GM12878 (cell line): ENCODE measurements at regions not wholly inside any gene's neighbourhood (a gene's known extent, or its start where the extent isn't known, plus 50 kb on each side); places are given as distances from the start of the nearest gene placed in this dataset.

Experiments used
- ATAC-seq: fragments of 200-7000 bp; cut with Tn5 transposase; 3 replicates; pipeline ENCODE4 v1.9.1; 2020; ENCODE audit warnings: mild to moderate bottlenecking, moderate library complexity
- BruUV-seq: library from RNA; stranded (reverse); fragments of 400-500 nt; replicated peaks from 2 replicates; lab custom pipeline; 2021; lab: Mats Ljungman, UMichigan
- CTCF ChIA-PET: fragments of 300-600 bp; sonication (Branson Sonifier 250); formaldehyde crosslinking; extraction: SDS; loops from one replicate; lab custom pipeline; 2021; ENCODE audit warnings: inconsistent platforms; lab: Yijun Ruan, JAX
- POLR2A ChIA-PET: fragments of 350-600 bp; formaldehyde crosslinking; extraction: SDS; loops from one replicate; lab custom pipeline; 2021; ENCODE audit warnings: inconsistent platforms; lab: Charles Lee
- RAD21 ChIA-PET: fragments of 300-600 bp; sonication (Branson Sonifier 250); formaldehyde crosslinking; loops from one replicate; lab custom pipeline; 2023; ENCODE audit warnings: antibody characterized with exemption; ENCODE audit not compliant: unreplicated experiment; lab: Charles Lee
- SMC1A ChIA-PET: fragments of 300-600 bp; sonication (Branson Sonifier 250); formaldehyde crosslinking; loops from one replicate; lab custom pipeline; 2023; ENCODE audit not compliant: unreplicated experiment, uncharacterized antibody; lab: Charles Lee
- DNase-seq: peaks from one replicate; pipeline ENCODE4 v3.0.0-alpha.2; 2011; ENCODE audit warnings: low read depth, low spot score
- FAIRE-seq: peaks from 3 replicates; lab custom pipeline; 2011; peaks lifted over from hg19 to GRCh38; lab: Jason Lieb, UNC
- H2AFZ ChIP-seq: 2 replicates; pipeline ENCODE4 v1.6.0; 2011; ENCODE audit warnings: low read depth, low read length, control low read depth; ENCODE audit not compliant: control insufficient read depth
- H3K27ac ChIP-seq: 2 replicates; pipeline ENCODE4 v1.5.1; 2011; ENCODE audit warnings: control low read depth; ENCODE audit not compliant: control insufficient read depth, insufficient read depth
- H3K27me3 ChIP-seq, 2 experiments: replicated peaks in 1 of 2; 2 replicates each; pipeline versions ENCODE4 v1.6.0 to v1.6.1; 2011; ENCODE audit warnings: low read length in 1 of 2; ENCODE audit not compliant: control insufficient read depth in 2 of 2, insufficient read depth in 2 of 2
- H3K36me3 ChIP-seq, 2 experiments: 2 replicates each; pipeline ENCODE4 v1.5.1; 2011; ENCODE audit warnings: low read length in 1 of 2; ENCODE audit not compliant: control insufficient read depth in 2 of 2, insufficient read depth in 2 of 2
- H3K4me1 ChIP-seq: 2 replicates; pipeline ENCODE4 v1.6.1; 2011; ENCODE audit warnings: mild to moderate bottlenecking, low read length, moderate library complexity, mixed read lengths; ENCODE audit not compliant: control insufficient read depth, insufficient read depth
- H3K4me2 ChIP-seq: 2 replicates; pipeline ENCODE4 v1.6.0; 2011; ENCODE audit warnings: control low read depth; ENCODE audit not compliant: control insufficient read depth, insufficient read depth
- H3K4me3 ChIP-seq: fragments of 200-600 bp; sonication (generic); 2 replicates; pipeline ENCODE4 v1.5.1; 2016
- H3K79me2 ChIP-seq: 2 replicates; pipeline ENCODE4 v1.6.0; 2011; ENCODE audit warnings: low read length; ENCODE audit not compliant: control insufficient read depth, insufficient read depth
- H3K9ac ChIP-seq: 2 replicates; pipeline ENCODE4 v1.8.0; 2011; ENCODE audit warnings: low read length, control low read depth, mixed read lengths; ENCODE audit not compliant: control insufficient read depth, insufficient read depth
- H3K9me3 ChIP-seq: replicated peaks from 3 replicates; pipeline ENCODE4 v1.5.1; 2011; ENCODE audit warnings: mild to moderate bottlenecking, low read length; ENCODE audit not compliant: control insufficient read depth, insufficient read depth
- H4K20me1 ChIP-seq: 2 replicates; pipeline ENCODE4 v1.6.0; 2011; ENCODE audit not compliant: control insufficient read depth, insufficient read depth
- BHLHE40 ChIP-seq, 2 experiments: fragments of 450-650 bp in 1 of 2; IDR thresholded peaks; 2 replicates each; pipeline ENCODE4 v1.6.1; 2011 to 2017; ENCODE audit warnings: low read depth in 2 of 2, borderline replicate concordance in 1 of 2, improper control_type of control experiment in 1 of 2, low read length in 1 of 2, mild to moderate bottlenecking in 1 of 2
- BRCA1 ChIP-seq: IDR thresholded peaks from 2 replicates; pipeline ENCODE4 v1.6.1; 2011; ENCODE audit warnings: low read depth, low read length, improper control_type of control experiment
- EED ChIP-seq: sonication (generic); IDR thresholded peaks from 2 replicates; pipeline ENCODE4 v1.6.1; 2016; ENCODE audit warnings: antibody characterized with exemption, low read depth
- HCFC1 ChIP-seq: fragments of 150-350 bp; IDR thresholded peaks from 2 replicates; pipeline ENCODE4 v1.6.1; 2014; ENCODE audit warnings: low read length
- HDAC6 ChIP-seq: fragments of 200-600 bp; sonication (generic); IDR thresholded peaks from one replicate; pipeline ENCODE4 v1.8.0; 2017; ENCODE audit warnings: antibody characterized with exemption; ENCODE audit not compliant: unreplicated experiment
- MXI1 ChIP-seq: fragments of 150-350 bp; IDR thresholded peaks from 2 replicates; pipeline ENCODE4 v1.6.1; 2011; ENCODE audit warnings: low read depth, mild to moderate bottlenecking, inconsistent platforms, low read length, improper control_type of control experiment
- MYB ChIP-seq: fragments of 150-350 bp; IDR thresholded peaks from 2 replicates; pipeline ENCODE4 v1.6.1; 2014; ENCODE audit warnings: mild to moderate bottlenecking, low read depth, low read length, borderline replicate concordance
- NFXL1 ChIP-seq: fragments of 450-650 bp; IDR thresholded peaks from 2 replicates; pipeline ENCODE4 v1.6.1; 2017; ENCODE audit warnings: antibody characterized with exemption, mild to moderate bottlenecking, borderline replicate concordance
- NFYB ChIP-seq: IDR thresholded peaks from 2 replicates; pipeline ENCODE4 v1.6.1; 2011; ENCODE audit warnings: low read depth, mild to moderate bottlenecking, low read length, improper control_type of control experiment, moderate library complexity; ENCODE audit not compliant: insufficient read depth
- NR2C2 ChIP-seq: IDR thresholded peaks from 2 replicates; pipeline ENCODE4 v1.6.1; 2011; ENCODE audit warnings: borderline replicate concordance, low read depth; ENCODE audit not compliant: control insufficient read depth, insufficient read length
- NRF1 ChIP-seq: conservative IDR thresholded peaks from 2 replicates; pipeline ENCODE4 v1.6.1; 2011; ENCODE audit warnings: mild to moderate bottlenecking, low read depth, low read length, improper control_type of control experiment
- PBX3 ChIP-seq: IDR thresholded peaks from 2 replicates; pipeline ENCODE4 v1.6.1; 2011; ENCODE audit warnings: mild to moderate bottlenecking, low read depth, low read length, moderate library complexity; ENCODE audit not compliant: insufficient replicate concordance
- RAD51 ChIP-seq: fragments of 450-650 bp; IDR thresholded peaks from 2 replicates; pipeline ENCODE4 v1.6.1; 2016; ENCODE audit warnings: moderate library complexity, mild to moderate bottlenecking, inconsistent platforms
- RUNX3 ChIP-seq: IDR thresholded peaks from 2 replicates; pipeline ENCODE4 v1.6.1; 2012; ENCODE audit warnings: low read length, inconsistent platforms
- SREBF2 ChIP-seq: IDR thresholded peaks from 2 replicates; pipeline ENCODE4 v1.6.1; 2012; ENCODE audit warnings: mild to moderate bottlenecking, low read length
- TAF1 ChIP-seq: IDR thresholded peaks from 2 replicates; pipeline ENCODE4 v1.6.1; 2011; ENCODE audit warnings: mild to moderate bottlenecking, low read depth, low read length, borderline replicate concordance
- TCF12 ChIP-seq: IDR thresholded peaks from 2 replicates; pipeline ENCODE4 v1.6.1; 2011; ENCODE audit warnings: low read depth, mild to moderate bottlenecking, low read length
- TCF7 ChIP-seq: IDR thresholded peaks from 2 replicates; pipeline ENCODE4 v1.6.1; 2014; ENCODE audit warnings: antibody characterized with exemption, borderline replicate concordance
- ZNF24 ChIP-seq: fragments of 450-650 bp; IDR thresholded peaks from 2 replicates; pipeline ENCODE4 v1.6.1; 2017; ENCODE audit warnings: antibody characterized with exemption, mild to moderate bottlenecking
- WGBS: methylation state at CpG from one replicate; pipeline ENCODE4 v1.1.6; 2016; ENCODE audit warnings: low lambda C conversion rate; ENCODE audit not compliant: insufficient replicate concordance, insufficient coverage; ENCODE audit errors: missing lambda C conversion rate; 5-methylcytosine and 5-hydroxymethylcytosine counted together
- in situ Hi-C: fragments of 300-500 bp; cut with MboI; formaldehyde crosslinking; loops from 9 replicates; pipeline ENCODE4 v1.14.3; 2018; ENCODE audit warnings: mixed read lengths
- intact Hi-C: fragments of 100-400 bp; cut with micrococcal nuclease; formaldehyde crosslinking; loops from one replicate; pipeline ENCODE4 v1.14.2; 2022; ENCODE audit not compliant: unreplicated experiment
- TF ChIP-seq, protein P1 (sequence below): IDR thresholded peaks from 2 replicates; pipeline ENCODE4 v1.6.1; 2012; ENCODE audit warnings: improper control_type of control experiment, low read depth, low read length; ENCODE audit not compliant: insufficient replicate concordance

GRCh38 chr5:89034588-89034987 is 151.6 kb upstream of the MEF2C start:
- Histone ChIP-seq H4K20me1 (no peaks in the 10 kb centered on the region), H3K27me3 (no peaks in the 10 kb centered on the region), H3K4me1 (no peaks in the 10 kb centered on the region), H3K4me2 (no peak overlapping the region), H3K9me3 (no peaks in the 10 kb centered on the region), H3K36me3 (no peaks in the 10 kb centered on the region), H3K9ac (no peak overlapping the region), H3K4me3 (no peak overlapping the region), H2AFZ (no peak overlapping the region), H3K79me2 (no peaks in the 10 kb centered on the region), H3K27ac (no peak overlapping the region)
- CTCF ChIA-PET, result no interaction called here
- SMC1A ChIA-PET, result interaction anchor here (1.3 kb wide), 1 partner anchor 16 kb away, joined by 3 read pairs; no protein-coding TSS in a partner anchor
- POLR2A ChIA-PET, result no interaction called here
- WGBS, result 52% methylated on average over 2 of the region's 2 CpGs
- in situ Hi-C loops (no loop called here), intact Hi-C loops (no loop called here)
- DNase-seq (no peak), FAIRE-seq (no peak), ATAC-seq (peak; percentile 87)
- no TSS peak for BruUV-seq
- RAD21 ChIA-PET, result no interaction called here
- TF ChIP-seq NR2C2, result no peak
- TF ChIP-seq HCFC1, result no peak
- TF ChIP-seq HDAC6, result no peak
- TF ChIP-seq NFYB, result no peak
- no peak for TF ChIP-seq SREBF2
- no peak for TF ChIP-seq ZNF24
- TF ChIP-seq, protein P1, sequence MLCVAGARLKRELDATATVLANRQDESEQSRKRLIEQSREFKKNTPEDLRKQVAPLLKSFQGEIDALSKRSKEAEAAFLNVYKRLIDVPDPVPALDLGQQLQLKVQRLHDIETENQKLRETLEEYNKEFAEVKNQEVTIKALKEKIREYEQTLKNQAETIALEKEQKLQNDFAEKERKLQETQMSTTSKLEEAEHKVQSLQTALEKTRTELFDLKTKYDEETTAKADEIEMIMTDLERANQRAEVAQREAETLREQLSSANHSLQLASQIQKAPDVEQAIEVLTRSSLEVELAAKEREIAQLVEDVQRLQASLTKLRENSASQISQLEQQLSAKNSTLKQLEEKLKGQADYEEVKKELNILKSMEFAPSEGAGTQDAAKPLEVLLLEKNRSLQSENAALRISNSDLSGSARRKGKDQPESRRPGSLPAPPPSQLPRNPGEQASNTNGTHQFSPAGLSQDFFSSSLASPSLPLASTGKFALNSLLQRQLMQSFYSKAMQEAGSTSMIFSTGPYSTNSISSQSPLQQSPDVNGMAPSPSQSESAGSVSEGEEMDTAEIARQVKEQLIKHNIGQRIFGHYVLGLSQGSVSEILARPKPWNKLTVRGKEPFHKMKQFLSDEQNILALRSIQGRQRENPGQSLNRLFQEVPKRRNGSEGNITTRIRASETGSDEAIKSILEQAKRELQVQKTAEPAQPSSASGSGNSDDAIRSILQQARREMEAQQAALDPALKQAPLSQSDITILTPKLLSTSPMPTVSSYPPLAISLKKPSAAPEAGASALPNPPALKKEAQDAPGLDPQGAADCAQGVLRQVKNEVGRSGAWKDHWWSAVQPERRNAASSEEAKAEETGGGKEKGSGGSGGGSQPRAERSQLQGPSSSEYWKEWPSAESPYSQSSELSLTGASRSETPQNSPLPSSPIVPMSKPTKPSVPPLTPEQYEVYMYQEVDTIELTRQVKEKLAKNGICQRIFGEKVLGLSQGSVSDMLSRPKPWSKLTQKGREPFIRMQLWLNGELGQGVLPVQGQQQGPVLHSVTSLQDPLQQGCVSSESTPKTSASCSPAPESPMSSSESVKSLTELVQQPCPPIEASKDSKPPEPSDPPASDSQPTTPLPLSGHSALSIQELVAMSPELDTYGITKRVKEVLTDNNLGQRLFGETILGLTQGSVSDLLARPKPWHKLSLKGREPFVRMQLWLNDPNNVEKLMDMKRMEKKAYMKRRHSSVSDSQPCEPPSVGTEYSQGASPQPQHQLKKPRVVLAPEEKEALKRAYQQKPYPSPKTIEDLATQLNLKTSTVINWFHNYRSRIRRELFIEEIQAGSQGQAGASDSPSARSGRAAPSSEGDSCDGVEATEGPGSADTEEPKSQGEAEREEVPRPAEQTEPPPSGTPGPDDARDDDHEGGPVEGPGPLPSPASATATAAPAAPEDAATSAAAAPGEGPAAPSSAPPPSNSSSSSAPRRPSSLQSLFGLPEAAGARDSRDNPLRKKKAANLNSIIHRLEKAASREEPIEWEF, result no peak
- no peak for TF ChIP-seq TCF7
- TF ChIP-seq BRCA1, result no peak
- no peak for TF ChIP-seq EED
- TF ChIP-seq NFXL1, result no peak
- TF ChIP-seq MXI1, result no peak
- TF ChIP-seq RUNX3, result peak; percentile 41; the same call in 1 of the 2 replicates
- no peak for TF ChIP-seq TCF12
- TF ChIP-seq RAD51, result no peak
- no peak for TF ChIP-seq MYB
- TF ChIP-seq NRF1, result no peak
- TF ChIP-seq TAF1, result no peak
- TF ChIP-seq BHLHE40 (IDR thresholded peaks at IDR 0.05; ENCODE audit: borderline replicate concordance in 1 of 2, low read depth in 2 of 2, low read length in 1 of 2), result no peak
- peak; percentile 67 for TF ChIP-seq PBX3
